ENCODE measurements at regions not wholly inside any gene's neighbourhood (a gene's known extent, or its start where the extent isn't known, plus 50 kb on each side); places are given as distances from the start of the nearest gene placed in this dataset.

GRCh38 chr17:45706033-45706432, 78.1 kb upstream of the CRHR1 start:
- TF ChIP-seq, protein P1, sequence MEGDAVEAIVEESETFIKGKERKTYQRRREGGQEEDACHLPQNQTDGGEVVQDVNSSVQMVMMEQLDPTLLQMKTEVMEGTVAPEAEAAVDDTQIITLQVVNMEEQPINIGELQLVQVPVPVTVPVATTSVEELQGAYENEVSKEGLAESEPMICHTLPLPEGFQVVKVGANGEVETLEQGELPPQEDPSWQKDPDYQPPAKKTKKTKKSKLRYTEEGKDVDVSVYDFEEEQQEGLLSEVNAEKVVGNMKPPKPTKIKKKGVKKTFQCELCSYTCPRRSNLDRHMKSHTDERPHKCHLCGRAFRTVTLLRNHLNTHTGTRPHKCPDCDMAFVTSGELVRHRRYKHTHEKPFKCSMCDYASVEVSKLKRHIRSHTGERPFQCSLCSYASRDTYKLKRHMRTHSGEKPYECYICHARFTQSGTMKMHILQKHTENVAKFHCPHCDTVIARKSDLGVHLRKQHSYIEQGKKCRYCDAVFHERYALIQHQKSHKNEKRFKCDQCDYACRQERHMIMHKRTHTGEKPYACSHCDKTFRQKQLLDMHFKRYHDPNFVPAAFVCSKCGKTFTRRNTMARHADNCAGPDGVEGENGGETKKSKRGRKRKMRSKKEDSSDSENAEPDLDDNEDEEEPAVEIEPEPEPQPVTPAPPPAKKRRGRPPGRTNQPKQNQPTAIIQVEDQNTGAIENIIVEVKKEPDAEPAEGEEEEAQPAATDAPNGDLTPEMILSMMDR (IDR thresholded peaks at IDR 0.05; ENCODE audit: unreplicated experiment in 3 of 3), result no peak
- H3K27ac Mint-ChIP-seq, result no peak overlapping the region

GRCh38 chr17:45708707-45709290, 75.3 kb upstream of the CRHR1 start:
- no peaks in the 10 kb centered on the region for H3K4me1 Mint-ChIP-seq
- peaks cover 33% of the 10 kb centered on the region for H3K27me3 Mint-ChIP-seq (ENCODE audit: low read depth)
- TF ChIP-seq, protein P1 (IDR thresholded peaks at IDR 0.05; ENCODE audit: unreplicated experiment in 3 of 3), result no peak
- H3K27ac Mint-ChIP-seq, result no peak overlapping the region
- H3K36me3 Mint-ChIP-seq (ENCODE audit: low read depth), result no peaks in the 10 kb centered on the region
- no peak overlapping the region for H3K4me3 Mint-ChIP-seq
- H3K9me3 Mint-ChIP-seq, result no peaks in the 10 kb centered on the region

More at GRCh38 chr17:45706033-45706432, 78.1 kb upstream of the CRHR1 start:
- Mint-ChIP-seq H3K9me3 (no peaks in the 10 kb centered on the region), H3K4me3 (no peak overlapping the region), H3K4me1 (no peaks in the 10 kb centered on the region), H3K36me3 (ENCODE audit: low read depth) (no peaks in the 10 kb centered on the region), H3K27me3 (ENCODE audit: low read depth) (peaks cover 35% of the 10 kb centered on the region)

DNA sequence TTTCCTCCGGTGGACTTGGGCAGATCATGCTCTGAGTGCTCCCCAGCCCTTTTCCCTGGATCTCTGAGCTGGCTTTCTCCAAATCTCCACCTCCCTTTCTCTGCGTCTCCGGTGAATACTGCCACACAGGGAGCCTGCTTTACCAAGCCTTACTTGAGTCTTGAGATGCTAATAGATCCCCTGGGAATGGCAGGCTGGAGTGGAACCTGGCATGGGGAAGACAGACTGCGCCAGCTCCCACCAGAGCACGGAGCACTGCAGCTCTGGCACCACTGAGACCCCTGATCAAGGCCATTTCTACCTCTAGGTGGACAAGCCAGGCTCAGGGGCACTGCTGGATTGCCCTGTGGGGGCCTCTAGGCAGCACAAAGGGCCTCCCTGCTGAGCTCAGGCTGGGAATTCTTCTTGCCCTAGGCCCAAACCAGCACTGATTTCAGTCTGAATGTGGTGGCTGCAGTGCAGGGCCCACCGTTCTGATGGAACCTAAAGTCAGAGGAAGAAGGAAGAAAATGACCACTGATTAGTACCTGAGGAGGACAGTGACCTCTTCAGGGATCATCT, 74.3 kb upstream of the CRHR1 start:
- H3K4me1 Mint-ChIP-seq, result no peaks in the 10 kb centered on the region
- TF ChIP-seq, protein P1 (IDR thresholded peaks at IDR 0.05; ENCODE audit: unreplicated experiment in 3 of 3), result no peak
- peaks cover 31% of the 10 kb centered on the region for H3K27me3 Mint-ChIP-seq (ENCODE audit: low read depth)
- no peaks in the 10 kb centered on the region for H3K36me3 Mint-ChIP-seq (ENCODE audit: low read depth)
- no peak overlapping the region for H3K27ac Mint-ChIP-seq
- H3K9me3 Mint-ChIP-seq, result no peaks in the 10 kb centered on the region
- H3K4me3 Mint-ChIP-seq, result no peak overlapping the region

DNA sequence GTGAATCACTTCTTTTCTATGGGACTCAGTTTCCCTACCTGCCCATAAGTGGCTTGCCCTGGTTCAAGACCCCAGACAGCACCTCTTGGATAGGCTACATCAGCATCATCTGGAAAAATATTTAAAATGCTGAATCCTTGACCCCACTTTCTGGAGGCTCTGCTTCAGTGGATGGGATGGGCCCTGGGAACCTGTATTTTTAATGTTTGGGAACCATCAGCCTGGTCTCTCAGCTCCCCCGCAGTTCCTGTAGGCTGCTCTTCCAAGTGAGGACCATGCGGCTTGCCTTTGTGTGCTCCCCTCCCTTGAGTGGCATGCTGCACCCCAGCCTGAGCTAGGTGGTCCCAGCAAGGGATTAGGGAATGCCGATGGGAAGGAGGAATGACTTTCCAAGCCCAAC, 68.3 kb upstream of the CRHR1 start:
- H3K27me3 Mint-ChIP-seq (ENCODE audit: low read depth), result peaks cover 36% of the 10 kb centered on the region
- no peak overlapping the region for H3K4me3 Mint-ChIP-seq
- TF ChIP-seq, protein P1 (IDR thresholded peaks at IDR 0.05; ENCODE audit: unreplicated experiment in 3 of 3), result no peak
- H3K9me3 Mint-ChIP-seq, result no peaks in the 10 kb centered on the region
- no peaks in the 10 kb centered on the region for H3K36me3 Mint-ChIP-seq (ENCODE audit: low read depth)
- H3K27ac Mint-ChIP-seq, result no peak overlapping the region
- no peaks in the 10 kb centered on the region for H3K4me1 Mint-ChIP-seq

DNA sequence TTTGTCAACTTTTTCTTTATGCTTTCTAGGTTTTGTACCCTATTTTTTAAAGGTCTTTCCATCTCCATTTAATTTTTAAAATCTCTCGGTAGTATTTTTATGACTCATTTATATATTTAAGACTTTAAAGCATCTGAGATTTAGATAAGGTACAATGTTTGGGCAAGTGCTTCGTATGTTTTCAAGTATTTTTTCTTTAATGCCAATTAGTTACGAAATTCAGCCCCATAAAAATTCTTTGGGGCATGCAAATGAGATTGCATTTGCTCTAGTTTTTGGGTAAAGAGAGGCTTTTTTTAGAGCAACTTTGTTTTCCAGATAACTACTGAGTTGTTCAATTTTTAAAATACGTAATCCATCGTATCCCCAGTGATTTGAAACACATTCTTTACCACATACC, 65.3 kb upstream of the CRHR1 start:
- Mint-ChIP-seq H3K36me3 (ENCODE audit: low read depth) (no peaks in the 10 kb centered on the region), H3K9me3 (no peaks in the 10 kb centered on the region), H3K4me3 (no peak overlapping the region), H3K4me1 (no peaks in the 10 kb centered on the region), H3K27me3 (ENCODE audit: low read depth) (peaks cover 52% of the 10 kb centered on the region), H3K27ac (no peak overlapping the region)
- TF ChIP-seq, protein P1 (IDR thresholded peaks at IDR 0.05; ENCODE audit: unreplicated experiment in 3 of 3), result no peak
